IPS-NIHi7 (cell line): ENCODE measurements at regions not wholly inside any gene's neighbourhood (a gene's known extent, or its start where the extent isn't known, plus 50 kb on each side); places are given as distances from the start of the nearest gene placed in this dataset.
"Not testable (repeated sequence)": the region's sequence is repeated elsewhere in the genome, so short reads cannot be mapped to it uniquely, and the experiment has no call there.

Experiments
- DNase-seq: peaks from one replicate; pipeline ENCODE4 v3.0.0; 2012; ENCODE audit warnings: mixed read lengths; ENCODE audit errors: extremely low spot score

DNA sequence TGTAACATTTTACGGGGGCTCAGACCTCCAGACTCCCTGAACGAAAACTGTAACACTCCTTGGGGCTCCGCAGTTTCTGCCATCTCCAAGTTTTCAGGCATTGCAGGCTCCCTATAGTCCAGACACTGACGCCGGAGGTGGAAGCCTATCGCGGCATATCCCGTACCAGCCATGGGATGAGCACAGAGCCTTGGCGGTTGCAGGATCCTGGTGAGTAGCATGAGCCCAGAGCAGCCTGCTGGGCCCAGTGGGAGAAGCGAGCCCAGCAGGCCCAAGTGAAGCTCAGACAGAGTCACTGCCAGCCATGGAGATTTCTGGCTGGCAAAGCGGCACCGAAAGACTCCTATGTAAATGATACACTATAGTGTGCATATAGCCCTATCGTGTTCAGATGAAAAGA, 446.8 kb downstream of the COL11A1 start:
- no peak for DNase-seq

DNA sequence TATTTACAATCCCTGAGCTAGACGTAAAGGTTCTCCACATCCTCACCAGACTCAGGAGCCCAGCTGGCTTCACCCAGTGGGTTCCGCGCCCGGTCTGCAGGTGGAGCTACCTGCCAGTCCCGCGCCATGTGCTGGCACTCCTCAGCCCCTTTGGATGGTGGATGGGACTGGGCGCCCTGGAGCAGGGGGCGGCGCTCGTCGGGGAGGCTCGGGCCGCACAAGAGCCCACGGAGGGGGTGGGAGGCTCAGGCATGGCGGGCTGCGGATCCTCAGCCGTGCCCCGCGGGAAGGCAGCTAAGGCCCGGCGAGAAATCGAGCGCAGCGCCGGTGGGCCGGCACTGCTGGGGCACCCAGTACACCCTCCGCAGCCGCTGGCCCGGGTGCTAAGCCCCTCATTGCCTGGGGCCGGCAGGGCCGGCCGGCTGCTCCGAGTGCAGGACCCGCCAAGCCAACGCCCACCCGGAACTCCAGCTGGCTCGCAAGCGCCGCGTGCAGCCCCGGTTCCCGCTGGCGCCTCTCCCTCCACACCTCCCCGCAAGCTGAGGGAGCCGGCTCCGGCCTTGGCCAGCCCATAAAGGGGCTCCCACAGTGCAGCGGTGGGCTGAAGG, 448.3 kb downstream of the COL11A1 start:
- not testable (repeated sequence) for DNase-seq

DNA sequence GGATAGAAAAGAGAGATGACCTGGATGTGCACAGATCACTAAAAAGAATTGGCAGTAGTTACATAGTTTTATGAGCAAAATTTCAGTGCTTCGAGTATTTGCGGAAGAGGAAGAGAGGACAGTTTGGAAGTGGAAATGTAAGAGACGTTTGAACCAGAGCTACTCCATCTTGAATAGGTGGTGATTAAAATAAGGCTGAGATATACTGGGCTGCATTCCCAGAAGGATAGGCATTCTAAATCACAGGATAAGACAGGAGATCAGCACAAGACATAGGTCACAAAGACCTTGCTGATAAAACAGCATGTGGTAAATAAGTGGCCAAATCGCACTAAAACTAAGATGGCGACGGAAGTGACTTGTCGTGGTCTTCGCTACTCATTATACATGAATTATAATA, 453.3 kb downstream of the COL11A1 start:
- no peak for DNase-seq

- no peak for DNase-seq
These were observed 467.4 kb downstream of the COL11A1 start for GRCh38 chr1:102640872-102641271.

- no peak for DNase-seq
These were observed 468.0 kb downstream of the COL11A1 start for GRCh38 chr1:102640312-102640711.

DNA sequence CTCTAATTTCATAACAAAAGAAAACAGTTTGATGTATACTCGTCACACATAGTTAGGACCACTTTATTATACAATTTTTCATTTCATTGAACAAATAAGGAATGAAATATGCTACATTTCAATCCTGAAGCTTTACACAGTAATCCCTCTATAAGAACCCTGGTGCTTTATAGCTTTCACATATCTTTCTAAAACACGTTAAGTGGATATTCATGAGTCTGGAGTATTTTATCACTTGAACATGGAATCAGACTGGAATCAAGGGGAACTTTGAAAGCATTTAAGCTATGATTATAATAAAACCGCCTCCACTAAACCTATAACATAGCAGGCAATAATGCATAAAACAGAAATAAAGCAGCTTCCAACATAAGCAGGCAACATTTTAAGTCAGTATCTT, 476.6 kb downstream of the COL11A1 start:
- DNase-seq = no peak

DNA sequence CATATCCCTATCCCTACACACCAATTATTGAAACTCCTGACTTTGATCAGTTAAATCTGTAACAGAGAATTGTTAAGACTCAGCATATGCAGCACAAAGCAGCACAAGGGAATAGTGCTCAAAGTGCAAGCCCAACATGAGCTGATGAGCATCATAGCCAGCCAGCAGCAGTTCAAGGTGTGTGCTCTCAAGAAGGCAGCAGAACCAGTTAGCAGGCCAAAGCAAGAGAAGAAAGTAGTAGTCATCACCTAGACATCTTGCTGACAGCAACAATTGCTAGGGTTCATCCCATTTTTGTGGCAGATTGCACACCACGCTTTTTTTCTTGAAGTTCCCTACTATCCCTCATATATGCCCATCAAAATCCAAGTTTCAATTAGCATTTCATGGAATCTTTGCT, 478.3 kb downstream of the COL11A1 start:
- DNase-seq = no peak

DNA sequence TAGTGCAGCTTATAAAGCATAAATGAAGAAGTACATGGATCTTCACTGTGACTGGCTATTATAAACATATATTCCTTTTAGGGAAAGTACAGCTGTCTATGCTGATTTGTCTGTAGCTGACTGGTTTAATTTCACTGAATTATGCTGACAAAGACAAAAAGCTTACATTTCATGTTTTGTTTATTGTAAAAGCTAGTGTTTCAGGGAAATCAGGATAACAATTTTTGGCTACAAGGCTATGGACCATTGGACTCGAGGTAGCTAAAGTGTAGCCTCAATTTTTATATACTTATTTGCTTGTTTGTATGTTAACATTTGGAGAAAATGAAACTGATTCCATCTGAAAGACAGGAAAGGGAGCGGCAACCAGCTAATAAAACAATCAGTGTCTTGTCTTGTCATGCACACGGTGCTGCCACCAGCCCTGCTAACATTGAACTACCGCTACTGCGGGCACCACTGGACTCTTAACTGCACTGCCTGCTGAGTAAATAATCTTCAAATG, 480.2 kb downstream of the COL11A1 start:
- no peak for DNase-seq

GRCh38 chr1:102627145-102627544, 481.2 kb downstream of the COL11A1 start:
- no peak for DNase-seq

DNA sequence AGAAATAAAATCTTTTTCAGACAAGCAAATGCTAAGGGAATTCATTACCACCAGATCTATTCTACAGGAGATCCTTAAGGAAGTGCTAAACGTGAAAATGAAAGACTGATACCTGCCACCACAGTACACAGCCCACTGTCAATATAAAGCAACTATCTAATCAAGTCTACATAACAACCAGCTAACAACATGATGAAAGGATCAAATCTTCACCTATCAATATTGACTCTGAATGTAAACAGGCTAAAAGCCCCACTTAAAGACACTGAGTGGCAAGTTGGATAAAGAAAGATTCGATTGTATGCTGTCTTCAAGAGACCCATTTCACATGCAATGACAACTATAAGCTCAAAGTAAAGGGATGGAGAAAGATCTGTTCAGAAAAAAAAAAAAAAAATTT, 492.4 kb downstream of the COL11A1 start:
- no peak for DNase-seq

- no peak for DNase-seq
These were observed 513.2 kb downstream of the COL11A1 start for GRCh38 chr1:102595106-102595505.

DNA sequence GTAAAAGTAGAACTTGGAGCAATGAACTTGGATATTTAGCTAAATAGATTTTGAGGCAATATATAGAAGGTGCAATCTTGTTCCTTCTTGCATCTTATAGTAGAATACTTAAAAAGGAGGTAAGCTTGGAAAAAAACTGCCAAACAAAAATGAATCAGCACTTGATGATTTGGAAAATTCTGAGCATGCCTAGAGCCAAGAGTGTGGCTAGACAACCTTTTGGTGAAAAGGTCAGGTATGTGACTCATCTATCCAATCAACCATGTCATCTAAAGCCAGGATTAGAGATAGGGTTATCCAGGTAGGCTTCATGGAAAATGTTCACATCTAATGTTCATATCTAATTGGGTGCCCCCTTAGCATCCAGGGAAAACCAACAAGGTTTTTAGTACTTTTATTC, 515.0 kb downstream of the COL11A1 start:
- DNase-seq = no peak

DNA sequence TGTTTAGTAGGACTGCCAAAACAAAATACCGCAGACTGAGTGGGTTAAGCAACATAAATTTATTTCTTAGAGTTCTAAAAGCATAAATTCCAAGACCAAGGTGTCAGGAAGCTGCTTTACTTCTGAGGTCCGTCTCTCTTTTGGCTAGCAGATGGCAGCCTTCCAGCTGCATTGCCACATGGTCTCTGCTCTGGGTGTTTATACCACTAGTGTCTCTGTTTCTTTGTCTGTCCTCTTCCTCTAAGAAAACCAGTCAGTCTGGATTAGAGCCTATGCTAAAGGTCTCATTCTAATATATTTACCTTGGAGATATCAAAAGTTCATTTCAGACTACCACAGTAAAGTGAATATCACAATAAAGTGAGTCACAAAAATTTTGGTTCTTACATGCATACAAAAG, 519.8 kb downstream of the COL11A1 start:
- DNase-seq = no peak

DNA sequence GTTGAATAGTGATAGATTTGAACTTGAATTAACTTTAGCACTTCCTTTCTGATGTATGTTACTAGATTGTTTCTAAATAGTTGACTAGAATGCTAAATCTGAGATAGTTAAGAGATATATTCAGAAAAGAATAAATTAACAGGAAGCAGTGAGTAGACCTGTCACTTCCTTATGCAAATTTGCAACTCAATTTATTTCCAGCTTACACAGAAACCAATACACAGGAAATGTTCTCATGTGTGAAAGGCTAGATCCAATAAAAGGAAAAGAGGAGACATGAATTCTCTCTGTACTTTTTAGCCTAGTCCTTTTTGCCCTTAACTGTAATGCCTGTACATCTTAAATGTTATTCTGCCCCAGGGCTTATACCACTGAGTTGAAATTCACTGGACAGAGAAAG, 522.3 kb downstream of the COL11A1 start:
- no peak for DNase-seq

DNA sequence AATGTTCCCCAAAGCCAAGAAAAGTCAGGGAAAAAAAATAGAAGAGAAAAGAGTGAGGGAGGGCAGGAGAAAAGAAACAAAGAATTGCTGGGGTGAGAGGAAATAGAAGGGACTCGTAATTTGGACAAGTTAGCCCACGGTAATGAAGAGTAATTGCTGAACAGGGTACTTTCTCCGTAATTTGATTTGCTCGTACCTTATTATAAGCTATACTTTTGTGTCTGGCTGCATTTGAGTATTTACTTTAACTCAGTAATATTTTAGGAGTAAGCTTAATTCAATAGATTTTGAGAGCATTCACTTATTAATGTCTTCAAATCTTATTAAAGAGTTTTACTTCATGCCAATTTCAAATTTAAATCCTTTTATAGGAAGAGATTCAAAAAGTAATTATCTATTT, 527.5 kb downstream of the COL11A1 start:
- DNase-seq = no peak

DNA sequence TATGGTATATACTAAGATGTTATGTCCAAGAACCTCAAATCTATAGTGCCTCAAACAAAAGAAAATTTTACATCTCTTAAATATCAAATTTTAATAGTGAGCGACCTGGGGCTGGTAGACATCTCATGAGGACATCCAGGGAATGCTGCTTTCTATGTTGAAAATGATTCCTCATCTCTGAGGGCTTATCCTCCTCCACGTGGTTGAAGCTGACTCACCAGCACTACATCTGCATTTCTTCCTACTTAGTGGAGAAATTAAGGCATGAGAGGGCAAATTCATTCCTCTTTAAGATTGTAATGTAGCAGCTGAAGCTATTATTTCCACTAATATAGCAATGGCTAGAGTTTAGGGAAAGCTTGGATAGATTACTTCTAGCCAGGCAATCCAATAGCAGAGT, 529.5 kb downstream of the COL11A1 start:
- DNase-seq = no peak

DNA sequence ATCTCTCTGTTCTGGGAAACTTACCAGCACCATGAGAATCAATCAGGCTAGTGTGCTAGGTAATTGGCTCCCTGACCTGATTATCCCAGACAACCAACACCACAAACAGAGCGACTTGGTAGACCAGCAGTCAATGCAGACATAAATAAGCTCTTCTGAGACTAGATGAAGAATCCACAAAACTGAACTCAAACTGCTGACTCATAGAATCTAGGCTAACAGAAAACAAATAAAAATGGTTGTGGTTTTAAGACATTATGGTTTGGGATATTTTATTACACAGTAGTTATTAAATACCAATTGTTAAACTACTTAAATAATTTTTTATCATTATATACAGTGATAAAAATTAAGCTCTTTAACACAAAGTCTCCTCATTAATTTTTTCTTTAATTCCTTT, 535.7 kb downstream of the COL11A1 start:
- no peak for DNase-seq

- no peak for DNase-seq
These were observed 542.1 kb downstream of the COL11A1 start for GRCh38 chr1:102566182-102566581.

DNA sequence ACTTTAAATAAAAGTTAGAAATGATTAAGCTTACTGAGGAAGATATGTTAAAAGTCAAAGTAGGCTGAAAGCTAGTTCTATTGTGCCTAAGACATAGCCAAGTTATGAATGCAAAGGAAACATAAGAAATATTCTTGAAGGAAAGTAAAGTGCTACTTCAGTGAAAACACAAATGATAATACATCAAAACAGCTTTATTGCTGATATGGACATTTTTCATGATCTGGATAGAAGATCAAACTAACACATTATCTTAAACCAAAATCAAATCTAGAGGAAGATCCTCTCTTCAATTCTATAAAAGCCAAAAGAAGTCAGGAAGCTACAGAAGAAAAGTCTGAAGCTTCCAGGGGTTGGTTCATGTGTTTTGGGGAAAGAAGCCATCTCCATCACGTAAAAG, 545.9 kb downstream of the COL11A1 start:
- DNase-seq = no peak

DNA sequence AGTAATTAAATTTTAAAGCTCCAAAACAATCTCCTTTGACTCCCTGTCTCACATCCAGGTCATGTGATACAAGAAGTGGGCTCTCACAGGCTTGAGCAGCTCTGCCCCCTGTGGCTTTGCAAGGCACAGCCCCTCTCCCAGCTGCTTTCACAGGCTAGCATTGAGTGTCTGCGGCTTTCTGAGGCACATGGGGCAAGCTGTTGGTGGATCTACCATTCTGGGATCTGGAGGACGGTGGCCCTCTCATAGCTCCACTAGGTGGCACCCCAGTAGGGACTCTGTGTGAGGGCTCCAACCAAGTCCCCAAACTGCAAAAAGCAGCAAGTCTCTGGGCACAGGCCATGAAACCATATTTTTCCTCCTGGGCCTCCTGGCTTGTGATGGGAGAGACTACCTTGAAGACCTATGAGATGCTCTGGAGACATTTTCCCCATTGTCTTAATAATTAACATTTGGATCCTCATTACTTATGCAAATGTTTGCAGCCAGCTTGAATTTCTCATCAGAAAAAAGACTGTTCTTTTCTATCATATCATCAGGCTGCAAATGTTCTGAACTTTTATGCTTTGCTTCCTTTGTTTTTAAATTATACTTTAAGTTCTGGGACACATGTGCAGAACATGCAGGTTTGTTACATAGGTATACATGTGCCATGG, 554.1 kb upstream of the OLFM3 start:
- peak; percentile 16 for DNase-seq

GRCh38 chr1:102546251-102546650, 549.5 kb upstream of the OLFM3 start:
- DNase-seq = no peak

- DNase-seq = no peak
These were observed 539.2 kb upstream of the OLFM3 start for GRCh38 chr1:102535829-102536505.

DNA sequence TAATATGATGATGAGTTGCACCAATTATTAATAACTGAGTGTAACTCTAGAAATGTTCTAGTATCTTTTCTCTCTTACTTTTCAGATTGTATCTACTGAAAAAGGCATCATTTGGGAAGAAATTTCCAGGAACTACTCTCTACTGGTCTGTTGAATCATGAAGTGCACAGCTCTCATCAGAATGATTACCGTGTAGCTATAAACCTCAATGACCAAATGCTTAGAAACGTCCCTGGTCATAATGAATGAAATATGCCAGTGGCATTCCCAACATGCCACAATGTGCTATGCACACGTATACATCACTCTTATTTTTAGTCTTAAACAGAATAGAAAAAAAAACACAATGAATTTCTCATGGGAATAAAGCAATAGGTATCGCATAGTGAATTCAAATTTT, 534.3 kb upstream of the OLFM3 start:
- DNase-seq = no peak
